Esophagus (tissue), 2 donors: ENCODE measurements at regions not wholly inside any gene's neighbourhood (a gene's known extent, or its start where the extent isn't known, plus 50 kb on each side); places are given as distances from the start of the nearest gene placed in this dataset.

Experiments used
- H3K27ac ChIP-seq, 2 donors: one replicate each; pipeline ENCODE4 v1.5.1; 2013; ENCODE audit warnings: low read depth in 2 of 2, mild to moderate bottlenecking in 2 of 2, inconsistent platforms in 1 of 2, low read length in 1 of 2, moderate library complexity in 1 of 2
- H3K27me3 ChIP-seq, 2 donors: one replicate each; pipeline ENCODE4 v1.6.1; 2013; ENCODE audit warnings: low read length in 2 of 2, control low read depth in 1 of 2, mild to moderate bottlenecking in 1 of 2; ENCODE audit not compliant: insufficient read depth in 2 of 2, control insufficient read depth in 1 of 2
- H3K36me3 ChIP-seq, 2 donors: one replicate each; pipeline ENCODE4 v1.6.1; 2013; ENCODE audit warnings: low read length in 1 of 2; ENCODE audit not compliant: control insufficient read depth in 2 of 2, insufficient read depth in 2 of 2
- H3K4me1 ChIP-seq, 2 donors: one replicate each; pipeline ENCODE4 v1.6.1; 2013; ENCODE audit warnings: low read length in 1 of 2; ENCODE audit not compliant: control insufficient read depth in 2 of 2, insufficient read depth in 2 of 2
- H3K4me3 ChIP-seq, 2 donors: one replicate each; pipeline ENCODE4 v1.5.1; 2013; ENCODE audit warnings: low read length in 2 of 2, mild to moderate bottlenecking in 2 of 2, low read depth in 1 of 2, moderate library complexity in 1 of 2
- H3K9me3 ChIP-seq, 2 donors: one replicate each; pipeline ENCODE4 v1.6.1; 2013; ENCODE audit warnings: mild to moderate bottlenecking in 2 of 2, low read depth in 1 of 2, low read length in 1 of 2, moderate library complexity in 1 of 2; ENCODE audit not compliant: control insufficient read depth in 2 of 2, insufficient read depth in 1 of 2
- WGBS, 2 donors: extraction: QIAGEN DNeasy Blood & Tissue Kit; methylation state at CpG; one replicate each; pipeline ENCODE4 v1.1.7; 2013; 5-methylcytosine and 5-hydroxymethylcytosine counted together
- donor health status: healthy with polysubstance abuse.
- donor health status: Bipolar disorder and iron deficiency.

DNA sequence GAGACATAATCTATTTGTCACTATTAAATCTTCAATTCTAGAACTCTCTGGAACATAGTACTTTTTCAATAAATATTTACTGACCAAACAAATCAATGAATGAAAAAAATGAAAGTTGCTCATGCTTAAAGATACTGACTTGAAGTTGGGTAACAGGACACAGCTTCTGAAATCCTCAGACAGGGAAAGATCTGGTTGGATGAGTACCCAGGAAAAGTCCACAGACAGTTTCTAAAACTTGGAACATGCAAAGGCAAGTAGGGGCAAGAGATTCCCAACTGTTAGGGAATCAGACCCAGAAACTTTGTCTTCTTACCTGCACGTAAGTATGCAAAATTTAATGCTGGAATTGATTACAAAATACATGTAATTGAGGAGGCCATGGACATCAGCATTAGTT is 366.2 kb downstream of the ACTL7B start:
- H3K27me3 ChIP-seq, result no peaks in the 10 kb centered on the region
- 55 to 76% methylated on average over 1 of the region's 1 CpG for WGBS, 2 donors
- H3K36me3 ChIP-seq, result no peaks in the 10 kb centered on the region
- no peaks in the 10 kb centered on the region for H3K4me1 ChIP-seq
- H3K27ac ChIP-seq, result no peak overlapping the region
- no peak overlapping the region for H3K4me3 ChIP-seq
- no peaks in the 10 kb centered on the region for H3K9me3 ChIP-seq

DNA sequence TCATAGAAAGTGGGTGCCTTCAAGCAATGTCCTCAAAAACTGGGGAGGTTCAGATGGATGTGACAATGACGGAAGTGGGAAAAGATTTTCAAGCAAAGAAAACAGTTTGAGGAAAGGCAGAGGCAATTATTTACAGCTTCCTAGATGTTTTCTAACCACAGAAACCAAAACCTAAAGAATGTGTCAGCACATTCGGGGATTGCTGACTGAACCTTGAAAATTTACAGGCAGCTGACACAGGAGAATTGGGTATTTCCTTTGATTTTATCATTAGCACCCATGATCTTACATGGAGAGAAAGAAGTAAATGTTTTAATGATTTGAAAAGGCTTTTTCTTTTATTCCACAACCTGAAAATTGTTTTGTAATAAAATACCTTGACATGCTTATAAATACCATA is 369.0 kb downstream of the ACTL7B start:
- WGBS, 2 donors, result 71 to 75% methylated on average over 2 of the region's 2 CpGs

DNA sequence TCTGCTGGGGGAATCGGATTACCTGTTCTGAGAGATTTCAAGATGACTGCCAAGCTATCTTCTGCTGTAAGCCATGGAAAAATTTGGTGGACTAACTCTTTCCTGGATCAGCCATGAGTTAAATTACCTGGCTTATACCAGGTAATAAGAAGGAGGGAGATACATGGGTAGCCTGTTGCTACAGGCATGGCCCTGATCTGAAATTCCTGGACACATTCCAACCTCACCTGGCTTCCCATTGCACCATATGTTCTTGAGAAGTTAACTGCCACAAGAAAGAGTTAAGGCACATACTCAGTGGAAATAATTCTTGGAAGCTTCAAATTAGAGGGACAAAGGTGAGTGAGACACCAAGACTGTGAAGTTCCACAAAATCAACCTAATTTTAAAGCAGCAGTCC is 371.3 kb downstream of the ACTL7B start:
- Histone ChIP-seq H3K27me3 (no peaks in the 10 kb centered on the region), H3K27ac (peak overlapping the region in 1 of 2 donors; percentile 7), H3K9me3 (no peaks in the 10 kb centered on the region), H3K36me3 (no peaks in the 10 kb centered on the region), H3K4me1 (no peaks in the 10 kb centered on the region), H3K4me3 (no peak overlapping the region)
- WGBS, 2 donors, result 61 to 81% methylated on average over 1 of the region's 1 CpG

More for the DNA sequence above, 369.0 kb downstream of the ACTL7B start:
- H3K27me3 ChIP-seq, result no peaks in the 10 kb centered on the region
- H3K4me3 ChIP-seq, result no peak overlapping the region
- no peaks in the 10 kb centered on the region for H3K4me1 ChIP-seq
- H3K9me3 ChIP-seq, result no peaks in the 10 kb centered on the region
- no peak overlapping the region for H3K27ac ChIP-seq
- no peaks in the 10 kb centered on the region for H3K36me3 ChIP-seq

DNA sequence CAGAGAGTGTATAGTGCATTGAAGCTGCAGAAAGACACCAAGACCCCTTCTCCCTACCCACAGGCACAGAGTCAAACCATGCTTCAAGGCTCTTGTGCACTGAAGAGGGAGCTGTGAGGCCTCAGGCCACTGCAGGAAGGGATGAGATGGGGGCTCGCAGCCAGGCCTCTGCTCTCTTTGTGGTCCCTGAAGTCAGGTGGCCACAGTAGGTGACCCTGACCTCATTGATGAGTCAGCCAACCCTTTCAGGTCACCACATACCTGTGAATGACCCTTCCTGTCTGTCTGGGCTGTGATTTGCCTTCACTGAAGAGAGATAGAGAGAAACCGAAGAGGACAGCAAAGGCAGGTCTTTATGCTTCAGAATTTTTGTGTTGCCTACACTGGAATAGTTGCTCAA is 372.1 kb downstream of the ACTL7B start:
- H3K27me3 ChIP-seq, result no peaks in the 10 kb centered on the region
- no peaks in the 10 kb centered on the region for H3K4me1 ChIP-seq
- H3K36me3 ChIP-seq, result no peaks in the 10 kb centered on the region
- 89 to 91% methylated on average over 2 of the region's 2 CpGs for WGBS, 2 donors
- no peaks in the 10 kb centered on the region for H3K9me3 ChIP-seq
- no peak overlapping the region for H3K4me3 ChIP-seq
- no peak overlapping the region for H3K27ac ChIP-seq

DNA sequence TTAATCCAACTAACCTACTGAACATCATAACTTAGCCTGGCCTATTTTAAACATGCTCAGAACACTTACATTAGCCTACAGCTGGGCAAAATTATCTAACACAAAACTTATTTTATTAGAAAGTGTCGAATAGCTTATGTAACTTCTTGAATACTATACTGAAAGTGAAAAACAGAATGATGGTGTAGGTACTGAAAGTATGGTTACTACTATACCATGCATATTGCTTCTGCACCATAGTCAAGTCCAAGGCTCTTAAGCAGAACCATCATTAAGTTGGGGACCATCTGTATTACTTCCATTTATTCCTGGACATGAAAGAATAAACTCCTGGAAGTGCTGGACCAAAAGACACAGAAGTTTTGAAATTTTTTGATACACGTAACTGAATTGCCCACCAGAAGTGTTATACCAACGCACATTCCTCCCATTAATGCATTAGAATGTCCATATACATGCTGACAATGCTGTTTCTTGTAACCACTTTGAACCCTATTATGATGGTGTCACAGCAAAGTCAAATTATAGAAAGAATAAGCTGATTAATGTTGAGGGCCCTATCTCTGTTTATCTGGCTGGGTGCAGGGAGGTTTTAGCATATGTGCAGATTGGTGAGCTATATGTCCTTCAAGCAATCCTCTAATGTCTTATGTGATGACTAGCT is 375.7 kb downstream of the ACTL7B start:
- H3K4me1 ChIP-seq, result peaks cover 0 to 6% of the 10 kb centered on the region in 2 donors
- 89% methylated on average over 3 of the region's 3 CpGs for WGBS, 2 donors

DNA sequence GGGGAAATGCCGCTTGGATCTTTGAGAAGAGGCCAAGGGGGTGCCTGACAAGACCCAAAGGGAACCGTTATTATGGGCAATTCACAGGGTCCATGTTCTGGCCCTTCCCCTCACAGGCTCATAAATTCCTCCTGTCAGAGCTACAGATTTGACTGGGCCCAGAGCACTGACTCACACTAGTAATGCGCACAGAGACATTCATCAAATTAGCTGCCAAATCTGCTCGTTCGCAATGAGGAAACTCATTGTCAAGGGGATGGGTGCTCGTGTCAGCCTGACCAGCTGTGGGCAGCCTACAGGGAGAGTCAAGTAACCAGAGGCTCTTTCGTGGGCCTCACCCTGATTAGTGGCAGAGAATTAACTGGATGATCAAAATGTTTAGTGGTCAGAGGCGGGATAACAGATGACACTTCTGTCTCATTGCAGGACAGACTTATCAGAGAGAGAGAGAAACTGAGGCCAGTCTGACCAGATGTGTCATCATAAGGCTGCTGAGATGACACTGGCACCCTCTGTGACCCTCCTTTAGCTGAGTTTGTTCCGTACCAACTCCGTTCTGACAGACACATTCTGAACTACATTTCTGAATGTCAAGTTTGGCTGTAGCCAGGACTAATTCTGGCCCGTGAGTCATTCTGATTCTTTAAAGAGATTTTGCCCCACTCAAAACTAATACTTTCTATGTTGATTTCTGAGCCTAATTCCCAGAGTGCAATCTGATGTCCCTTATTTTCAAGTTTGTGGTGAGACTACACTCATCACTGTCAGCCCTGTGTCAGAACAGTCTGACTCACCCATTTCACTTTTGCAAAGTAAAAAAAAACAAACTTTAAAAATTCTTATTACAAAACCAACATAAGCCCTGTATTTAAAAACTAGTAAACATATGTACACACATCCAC is 377.1 kb downstream of the ACTL7B start:
- H3K4me1 ChIP-seq, result peaks cover 0 to 9% of the 10 kb centered on the region in 2 donors
- H3K9me3 ChIP-seq, result no peaks in the 10 kb centered on the region
- WGBS, 2 donors, result 31 to 48% methylated on average over 11 of the region's 11 CpGs
- no peaks in the 10 kb centered on the region for H3K36me3 ChIP-seq
- H3K27ac ChIP-seq, result peak overlapping the region; percentile 89 to 97
- H3K27me3 ChIP-seq, result no peaks in the 10 kb centered on the region
- H3K4me3 ChIP-seq, result no peak overlapping the region

More for the DNA sequence above, 375.7 kb downstream of the ACTL7B start:
- Histone ChIP-seq H3K9me3 (no peaks in the 10 kb centered on the region), H3K4me3 (no peak overlapping the region), H3K27me3 (no peaks in the 10 kb centered on the region), H3K27ac (no peak overlapping the region), H3K36me3 (no peaks in the 10 kb centered on the region)

DNA sequence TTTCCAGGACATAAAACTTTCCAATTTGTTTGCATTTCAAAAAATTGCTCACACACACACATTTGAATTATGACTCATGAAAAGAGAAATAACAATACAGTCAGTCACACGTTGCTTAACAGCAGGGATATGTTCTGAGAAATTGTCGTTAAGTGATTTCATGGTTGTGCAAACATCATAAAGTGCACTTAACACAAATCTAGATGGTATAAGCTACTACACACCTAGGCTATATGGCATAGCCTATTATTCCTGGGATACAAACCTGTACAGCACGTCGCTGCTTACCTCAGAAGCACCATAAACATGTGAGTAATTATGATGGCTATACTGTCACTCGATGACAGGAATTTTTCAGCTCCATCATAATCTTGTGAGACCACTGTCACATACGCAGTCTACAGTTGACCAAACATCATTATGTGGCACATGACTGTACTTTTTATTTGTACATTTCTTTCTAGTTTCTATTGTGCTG is 378.2 kb downstream of the ACTL7B start:
- Histone ChIP-seq H3K4me3 (no peak overlapping the region), H3K36me3 (no peaks in the 10 kb centered on the region), H3K4me1 (peaks cover 0 to 11% of the 10 kb centered on the region in 2 donors), H3K27me3 (no peaks in the 10 kb centered on the region), H3K9me3 (no peaks in the 10 kb centered on the region), H3K27ac (peak overlapping the region in 1 of 2 donors; percentile 89)
- WGBS, 2 donors, result 51 to 60% methylated on average over 6 of the region's 6 CpGs

DNA sequence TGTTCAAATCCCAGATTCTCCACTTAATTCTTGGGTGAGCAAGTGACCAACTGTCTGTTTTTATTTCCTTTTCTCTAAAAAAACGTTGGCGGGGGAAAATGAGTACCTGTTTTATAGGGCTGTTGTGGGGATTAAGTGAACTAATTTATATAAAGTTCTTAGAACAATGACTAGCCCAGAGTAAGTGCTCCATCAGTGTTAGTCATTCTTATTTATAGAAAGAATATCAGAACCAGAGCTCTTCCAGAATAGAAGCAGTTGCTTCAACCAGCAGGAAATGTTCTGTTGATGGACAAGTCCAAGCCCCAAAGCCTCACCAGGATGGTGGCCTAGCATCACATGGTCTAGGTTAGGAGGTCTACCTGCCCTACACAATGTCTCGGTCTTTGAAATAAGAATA is 379.2 kb downstream of the ACTL7B start:
- peak overlapping the region; percentile 67 to 77 for H3K27ac ChIP-seq
- no peaks in the 10 kb centered on the region for H3K36me3 ChIP-seq
- no peaks in the 10 kb centered on the region for H3K27me3 ChIP-seq
- no peak overlapping the region for H3K4me3 ChIP-seq
- H3K9me3 ChIP-seq, result no peaks in the 10 kb centered on the region
- WGBS, 2 donors, result 42 to 55% methylated on average over 3 of the region's 3 CpGs
- peaks cover 0 to 11% of the 10 kb centered on the region in 2 donors for H3K4me1 ChIP-seq

DNA sequence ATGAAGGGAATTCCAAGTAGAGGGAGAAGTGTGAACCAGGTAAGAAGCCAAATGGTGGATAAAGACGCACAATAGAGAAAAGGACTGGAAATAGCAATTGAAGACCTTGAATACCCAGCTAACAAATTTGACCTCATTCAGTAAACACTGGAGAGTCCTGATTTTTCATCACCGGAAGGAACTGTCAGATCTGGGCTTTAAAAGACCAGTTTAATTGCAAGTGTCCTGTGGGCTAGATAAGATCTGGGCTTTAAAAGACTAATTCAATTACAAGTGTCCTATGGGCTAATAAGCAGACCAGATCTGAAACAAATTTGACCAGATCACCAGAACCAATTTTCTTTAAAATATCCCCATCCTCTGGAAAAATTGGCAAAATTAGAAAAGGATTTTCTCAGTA is 380.0 kb downstream of the ACTL7B start:
- no peak overlapping the region for H3K4me3 ChIP-seq
- H3K9me3 ChIP-seq, result no peaks in the 10 kb centered on the region
- peaks cover 0 to 11% of the 10 kb centered on the region in 2 donors for H3K4me1 ChIP-seq
- H3K36me3 ChIP-seq, result no peaks in the 10 kb centered on the region
- H3K27ac ChIP-seq, result no peak overlapping the region
- no peaks in the 10 kb centered on the region for H3K27me3 ChIP-seq
- 78 to 87% methylated on average over 2 of the region's 2 CpGs for WGBS, 2 donors
